Breast epithelium (tissue), 3 donors: ENCODE measurements at regions not wholly inside any gene's neighbourhood (a gene's known extent, or its start where the extent isn't known, plus 50 kb on each side); places are given as distances from the start of the nearest gene placed in this dataset.

Source experiments
- CTCF ChIP-seq, 3 donors: fragments of 450-650 bp; IDR thresholded peaks; one replicate each; pipeline ENCODE4 v1.5.1; 2016 to 2017; ENCODE audit warnings: antibody characterized with exemption in 3 of 3, mild to moderate bottlenecking in 3 of 3, moderate library complexity in 3 of 3
- POLR2A ChIP-seq: fragments of 450-650 bp; IDR thresholded peaks from one replicate; pipeline ENCODE4 v1.6.1; 2016; ENCODE audit warnings: antibody characterized with exemption, mild to moderate bottlenecking, moderate library complexity

GRCh38 chr11:93967944-93968343 is 53.2 kb upstream of the HEPHL1 start:
- TF ChIP-seq CTCF (IDR thresholded peaks at IDR 0.05) (no peak), POLR2A (no peak)
